ENCODE measurements at regions not wholly inside any gene's neighbourhood (a gene's known extent, or its start where the extent isn't known, plus 50 kb on each side); places are given as distances from the start of the nearest gene placed in this dataset.

GRCh38 chr6:16852671-16853070 is 91.4 kb upstream of the ATXN1 start:
- TF ChIP-seq CTCF (conservative IDR thresholded peaks at IDR 0.05; ENCODE audit: low read depth, low read length) (no peak), BHLHE40 (IDR thresholded peaks at IDR 0.05; ENCODE audit: low read depth, low read length) (no peak)
